ENCODE measurements at regions not wholly inside any gene's neighbourhood (a gene's known extent, or its start where the extent isn't known, plus 50 kb on each side); places are given as distances from the start of the nearest gene placed in this dataset.

DNA sequence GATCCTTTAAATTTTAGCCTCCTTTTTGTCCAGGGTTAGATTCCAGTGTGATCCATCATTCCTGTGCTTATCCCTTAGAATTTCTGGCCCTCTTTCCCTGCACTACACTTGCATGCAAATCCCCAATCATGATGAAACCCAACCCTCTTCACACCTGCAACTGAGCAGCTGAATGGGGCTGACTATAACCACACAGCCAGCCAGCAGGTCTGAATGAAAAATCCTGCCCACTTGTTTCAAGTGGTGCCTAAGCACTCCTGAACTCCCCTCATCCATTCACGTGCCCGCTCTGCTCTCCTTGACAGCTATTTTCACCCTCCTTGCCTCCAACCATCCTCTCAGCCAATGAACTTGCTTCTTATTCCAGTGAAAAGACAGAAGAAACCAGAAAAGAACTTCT, 80.5 kb upstream of the AFF3 start:
- Histone ChIP-seq H3K4me1 (ENCODE audit: insufficient read depth, poor library complexity, severe bottlenecking) (no peaks in the 10 kb centered on the region), H3K27ac (ENCODE audit: poor library complexity, severe bottlenecking) (no peak overlapping the region), H3K27me3 (ENCODE audit: insufficient read depth, poor library complexity, severe bottlenecking) (no peaks in the 10 kb centered on the region), H3K4me3 (ENCODE audit: severe bottlenecking) (no peak overlapping the region), H3K9me3 (ENCODE audit: severe bottlenecking) (peaks cover 3% of the 10 kb centered on the region), H3K36me3 (ENCODE audit: low read depth) (no peaks in the 10 kb centered on the region)
- no peak for DNase-seq (ENCODE audit: low spot score)
- TF ChIP-seq, protein P1, sequence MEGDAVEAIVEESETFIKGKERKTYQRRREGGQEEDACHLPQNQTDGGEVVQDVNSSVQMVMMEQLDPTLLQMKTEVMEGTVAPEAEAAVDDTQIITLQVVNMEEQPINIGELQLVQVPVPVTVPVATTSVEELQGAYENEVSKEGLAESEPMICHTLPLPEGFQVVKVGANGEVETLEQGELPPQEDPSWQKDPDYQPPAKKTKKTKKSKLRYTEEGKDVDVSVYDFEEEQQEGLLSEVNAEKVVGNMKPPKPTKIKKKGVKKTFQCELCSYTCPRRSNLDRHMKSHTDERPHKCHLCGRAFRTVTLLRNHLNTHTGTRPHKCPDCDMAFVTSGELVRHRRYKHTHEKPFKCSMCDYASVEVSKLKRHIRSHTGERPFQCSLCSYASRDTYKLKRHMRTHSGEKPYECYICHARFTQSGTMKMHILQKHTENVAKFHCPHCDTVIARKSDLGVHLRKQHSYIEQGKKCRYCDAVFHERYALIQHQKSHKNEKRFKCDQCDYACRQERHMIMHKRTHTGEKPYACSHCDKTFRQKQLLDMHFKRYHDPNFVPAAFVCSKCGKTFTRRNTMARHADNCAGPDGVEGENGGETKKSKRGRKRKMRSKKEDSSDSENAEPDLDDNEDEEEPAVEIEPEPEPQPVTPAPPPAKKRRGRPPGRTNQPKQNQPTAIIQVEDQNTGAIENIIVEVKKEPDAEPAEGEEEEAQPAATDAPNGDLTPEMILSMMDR (IDR thresholded peaks at IDR 0.05; ENCODE audit: poor library complexity, severe bottlenecking) = no peak
- ATAC-seq (ENCODE audit: low read depth) = no peak

DNA sequence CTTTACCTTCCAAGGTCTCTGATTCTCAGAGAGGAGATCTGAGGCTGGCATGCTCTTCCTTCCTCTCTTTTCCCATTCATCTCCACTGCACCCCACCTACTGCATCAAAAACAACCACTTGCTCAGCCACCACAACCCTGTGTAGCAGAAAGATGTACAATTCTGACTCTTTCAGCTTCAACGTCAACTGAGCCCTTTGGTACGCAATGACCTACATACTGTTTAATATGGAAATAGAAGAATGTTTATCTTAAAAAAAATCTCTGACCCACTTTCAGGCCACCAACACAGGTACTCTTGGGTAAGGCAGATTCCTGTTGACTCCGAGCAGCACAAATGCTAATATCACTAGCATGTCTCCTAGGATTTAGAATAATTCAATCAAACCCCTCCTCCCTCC, 76.2 kb upstream of the AFF3 start:
- no peak for DNase-seq (ENCODE audit: low spot score)
- no peak overlapping the region for H3K27ac ChIP-seq (ENCODE audit: poor library complexity, severe bottlenecking)
- H3K36me3 ChIP-seq (ENCODE audit: low read depth) = no peaks in the 10 kb centered on the region
- TF ChIP-seq, protein P1 (IDR thresholded peaks at IDR 0.05; ENCODE audit: poor library complexity, severe bottlenecking) = no peak
- no peaks in the 10 kb centered on the region for H3K4me1 ChIP-seq (ENCODE audit: insufficient read depth, poor library complexity, severe bottlenecking)
- ATAC-seq (ENCODE audit: low read depth) = no peak
- H3K4me3 ChIP-seq (ENCODE audit: severe bottlenecking) = no peak overlapping the region
- no peaks in the 10 kb centered on the region for H3K27me3 ChIP-seq (ENCODE audit: insufficient read depth, poor library complexity, severe bottlenecking)
- H3K9me3 ChIP-seq (ENCODE audit: severe bottlenecking) = no peaks in the 10 kb centered on the region

DNA sequence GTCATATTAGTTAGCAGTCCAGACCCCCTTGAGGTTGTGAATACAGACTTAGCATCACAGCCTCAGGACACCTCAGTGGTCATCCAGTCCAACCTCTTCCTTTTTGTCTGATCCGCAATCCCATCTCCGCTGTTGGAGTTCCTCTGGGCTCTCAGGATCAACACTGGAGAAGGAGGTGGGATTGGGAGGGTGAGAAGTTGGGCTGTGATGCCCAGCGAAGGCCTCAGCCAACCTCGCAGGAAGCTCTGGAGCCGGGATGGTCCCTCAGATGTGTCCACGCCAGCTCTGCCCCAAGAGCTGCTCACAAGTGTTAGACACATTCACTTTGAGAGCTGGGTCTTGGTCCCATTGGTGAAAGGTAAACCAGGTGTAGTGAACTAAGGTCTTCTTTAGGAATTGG, 74.9 kb upstream of the AFF3 start:
- ATAC-seq (ENCODE audit: low read depth) (no peak), DNase-seq (ENCODE audit: low spot score) (no peak)
- Histone ChIP-seq H3K27me3 (ENCODE audit: insufficient read depth, poor library complexity, severe bottlenecking) (no peaks in the 10 kb centered on the region), H3K4me3 (ENCODE audit: severe bottlenecking) (no peak overlapping the region), H3K27ac (ENCODE audit: poor library complexity, severe bottlenecking) (no peak overlapping the region), H3K9me3 (ENCODE audit: severe bottlenecking) (no peaks in the 10 kb centered on the region), H3K36me3 (ENCODE audit: low read depth) (no peaks in the 10 kb centered on the region), H3K4me1 (ENCODE audit: insufficient read depth, poor library complexity, severe bottlenecking) (no peaks in the 10 kb centered on the region)
- TF ChIP-seq, protein P1 (IDR thresholded peaks at IDR 0.05; ENCODE audit: poor library complexity, severe bottlenecking) = no peak

DNA sequence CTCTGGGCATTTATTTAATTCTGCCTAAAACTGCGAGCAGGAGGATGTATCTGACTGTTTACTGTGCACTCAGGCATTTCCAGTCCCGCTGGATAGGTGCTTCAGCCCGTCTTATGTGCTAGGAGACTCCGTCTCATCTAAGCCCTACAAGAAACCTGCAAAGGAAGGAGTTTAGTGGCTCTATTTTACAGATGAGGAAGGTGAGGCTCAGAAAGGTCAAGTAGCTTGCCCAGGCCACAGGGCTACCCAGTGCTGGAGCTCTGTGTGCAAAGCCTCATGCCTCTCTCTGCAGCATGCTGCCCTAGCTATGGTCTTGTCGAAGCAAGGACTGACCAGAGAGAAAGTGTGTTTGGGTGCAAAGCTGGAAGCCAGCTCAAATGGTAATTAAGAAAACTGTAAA, 73.6 kb upstream of the AFF3 start:
- H3K27ac ChIP-seq (ENCODE audit: poor library complexity, severe bottlenecking) = no peak overlapping the region
- no peaks in the 10 kb centered on the region for H3K36me3 ChIP-seq (ENCODE audit: low read depth)
- TF ChIP-seq, protein P1 (IDR thresholded peaks at IDR 0.05; ENCODE audit: poor library complexity, severe bottlenecking) = no peak
- ATAC-seq (ENCODE audit: low read depth) (no peak), DNase-seq (ENCODE audit: low spot score) (no peak)
- H3K4me1 ChIP-seq (ENCODE audit: insufficient read depth, poor library complexity, severe bottlenecking) = no peaks in the 10 kb centered on the region
- H3K4me3 ChIP-seq (ENCODE audit: severe bottlenecking) = no peak overlapping the region
- H3K27me3 ChIP-seq (ENCODE audit: insufficient read depth, poor library complexity, severe bottlenecking) = peaks cover 3% of the 10 kb centered on the region
- no peaks in the 10 kb centered on the region for H3K9me3 ChIP-seq (ENCODE audit: severe bottlenecking)

DNA sequence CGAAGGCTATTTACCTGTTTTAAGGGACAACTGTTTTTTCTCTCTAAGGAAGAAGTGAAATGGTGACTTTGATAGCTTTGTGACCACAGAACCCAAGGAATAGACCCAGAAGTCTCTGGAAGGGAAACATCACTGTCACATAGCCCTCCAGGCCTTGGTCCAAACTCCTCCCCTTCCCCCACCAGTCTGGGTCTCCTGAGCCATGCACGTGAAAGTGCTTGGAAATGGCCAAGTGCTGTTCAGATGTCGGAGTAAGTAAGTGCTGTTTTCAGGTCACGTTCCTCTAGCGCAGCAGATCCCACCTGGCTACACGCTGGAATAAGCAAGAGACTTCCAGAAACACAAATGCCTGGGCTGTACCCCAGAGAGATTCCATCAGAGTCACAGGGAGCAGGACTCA, 73.0 kb upstream of the AFF3 start:
- peaks cover 3% of the 10 kb centered on the region for H3K27me3 ChIP-seq (ENCODE audit: insufficient read depth, poor library complexity, severe bottlenecking)
- H3K9me3 ChIP-seq (ENCODE audit: severe bottlenecking) = no peaks in the 10 kb centered on the region
- H3K4me1 ChIP-seq (ENCODE audit: insufficient read depth, poor library complexity, severe bottlenecking) = no peaks in the 10 kb centered on the region
- TF ChIP-seq, protein P1 (IDR thresholded peaks at IDR 0.05; ENCODE audit: poor library complexity, severe bottlenecking) = no peak
- ATAC-seq (ENCODE audit: low read depth) (no peak), DNase-seq (ENCODE audit: low spot score) (no peak)
- H3K36me3 ChIP-seq (ENCODE audit: low read depth) = no peaks in the 10 kb centered on the region
- H3K4me3 ChIP-seq (ENCODE audit: severe bottlenecking) = no peak overlapping the region
- no peak overlapping the region for H3K27ac ChIP-seq (ENCODE audit: poor library complexity, severe bottlenecking)

All from RWPE2 (cell line).